Erythroblast (primary cell): ENCODE measurements at regions not wholly inside any gene's neighbourhood (a gene's known extent, or its start where the extent isn't known, plus 50 kb on each side); places are given as distances from the start of the nearest gene placed in this dataset.

Experiments
- GATA1 ChIP-seq: IDR thresholded peaks from 2 replicates; pipeline ENCODE4 v1.6.1; 2011; ENCODE audit warnings: low read depth, mild to moderate bottlenecking, control low read depth, low read length, moderate library complexity
- POLR2A ChIP-seq: IDR thresholded peaks from 2 replicates; pipeline ENCODE4 v1.6.1; 2011; ENCODE audit warnings: mild to moderate bottlenecking, low read length

- no peak for TF ChIP-seq POLR2A
- TF ChIP-seq GATA1 = no peak
Observed at GRCh38 chr4:187127456-187127855, 403.8 kb upstream of the FAT1 start.
